ENCODE measurements at regions not wholly inside any gene's neighbourhood (a gene's known extent, or its start where the extent isn't known, plus 50 kb on each side); places are given as distances from the start of the nearest gene placed in this dataset.
"Not testable (repeated sequence)": the region's sequence is repeated elsewhere in the genome, so short reads cannot be mapped to it uniquely, and the experiment has no call there.

- peak; percentile 94 for ATAC-seq
- FAIRE-seq; H3K27me3 ChIP-seq (replicated peaks in 1 of 2; ENCODE audit: control insufficient read depth in 2 of 2, insufficient read depth in 2 of 2, low read length in 1 of 2); H3K36me3 ChIP-seq (ENCODE audit: control insufficient read depth in 2 of 2, insufficient read depth in 2 of 2, low read length in 1 of 2); H3K9me3 ChIP-seq (replicated peaks; ENCODE audit: control insufficient read depth, insufficient read depth, low read length); H4K20me1 ChIP-seq (ENCODE audit: control insufficient read depth, insufficient read depth); BruUV-seq (replicated peaks); H3K9ac ChIP-seq (ENCODE audit: control insufficient read depth, insufficient read depth, low read length); SMC1A ChIA-PET (ENCODE audit: uncharacterized antibody, unreplicated experiment); in situ Hi-C loops (cut with MboI); H3K79me2 ChIP-seq (ENCODE audit: control insufficient read depth, insufficient read depth, low read length); RAD21 ChIA-PET (ENCODE audit: unreplicated experiment); H3K4me3 ChIP-seq; H3K27ac ChIP-seq (ENCODE audit: control insufficient read depth, insufficient read depth); H3K4me2 ChIP-seq (ENCODE audit: control insufficient read depth, insufficient read depth); intact Hi-C loops (cut with micrococcal nuclease; ENCODE audit: unreplicated experiment); H2AFZ ChIP-seq (ENCODE audit: control insufficient read depth, low read depth, low read length); H3K4me1 ChIP-seq (ENCODE audit: control insufficient read depth, insufficient read depth, low read length); CTCF ChIA-PET; POLR2A ChIA-PET; DNase-seq (ENCODE audit: low read depth, low spot score): not testable (repeated sequence)
- no CpG with 5 or more reads among the region's 75 CpGs for WGBS (ENCODE audit: insufficient coverage, insufficient replicate concordance, low lambda C conversion rate, missing lambda C conversion rate)
Measured at GRCh38 chr2:109987458-109988345, 89.2 kb downstream of the LIMS3 start.

GRCh38 chr2:109999395-109999794 is 100.9 kb downstream of the LIMS3 start:
- H2AFZ ChIP-seq (ENCODE audit: control insufficient read depth, low read depth, low read length); H3K79me2 ChIP-seq (ENCODE audit: control insufficient read depth, insufficient read depth, low read length); H4K20me1 ChIP-seq (ENCODE audit: control insufficient read depth, insufficient read depth); RAD21 ChIA-PET (ENCODE audit: unreplicated experiment); intact Hi-C loops (cut with micrococcal nuclease; ENCODE audit: unreplicated experiment); H3K36me3 ChIP-seq (ENCODE audit: control insufficient read depth in 2 of 2, insufficient read depth in 2 of 2, low read length in 1 of 2); in situ Hi-C loops (cut with MboI); CTCF ChIA-PET; H3K27me3 ChIP-seq (replicated peaks in 1 of 2; ENCODE audit: control insufficient read depth in 2 of 2, insufficient read depth in 2 of 2, low read length in 1 of 2); H3K9me3 ChIP-seq (replicated peaks; ENCODE audit: control insufficient read depth, insufficient read depth, low read length); SMC1A ChIA-PET (ENCODE audit: uncharacterized antibody, unreplicated experiment); H3K27ac ChIP-seq (ENCODE audit: control insufficient read depth, insufficient read depth); H3K4me2 ChIP-seq (ENCODE audit: control insufficient read depth, insufficient read depth); FAIRE-seq; BruUV-seq (replicated peaks); H3K4me3 ChIP-seq; POLR2A ChIA-PET; H3K4me1 ChIP-seq (ENCODE audit: control insufficient read depth, insufficient read depth, low read length); ATAC-seq; DNase-seq (ENCODE audit: low read depth, low spot score); H3K9ac ChIP-seq (ENCODE audit: control insufficient read depth, insufficient read depth, low read length): not testable (repeated sequence)

DNA sequence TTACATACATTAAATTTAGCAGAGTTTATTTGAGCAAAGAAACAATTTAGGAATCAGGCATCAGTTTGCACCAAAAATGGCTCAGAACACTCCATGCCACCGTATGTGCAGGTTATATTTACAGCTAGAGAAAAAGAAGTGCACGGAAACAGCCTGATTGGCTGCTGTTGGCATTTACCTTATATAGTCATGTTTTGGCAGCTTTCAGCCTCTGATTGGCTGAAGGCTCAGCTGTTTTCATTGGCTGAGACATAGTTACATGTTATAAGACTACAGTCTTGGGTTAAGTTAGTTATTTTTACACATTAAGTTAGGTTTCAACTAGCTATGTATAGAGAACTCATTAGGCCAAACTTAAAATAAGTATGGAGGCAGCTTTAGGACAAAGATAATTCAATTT is 104.0 kb downstream of the LIMS3 start:
- H3K9me3 ChIP-seq (replicated peaks; ENCODE audit: control insufficient read depth, insufficient read depth, low read length); H2AFZ ChIP-seq (ENCODE audit: control insufficient read depth, low read depth, low read length); H3K4me3 ChIP-seq; in situ Hi-C loops (cut with MboI); H3K79me2 ChIP-seq (ENCODE audit: control insufficient read depth, insufficient read depth, low read length); DNase-seq (ENCODE audit: low read depth, low spot score); intact Hi-C loops (cut with micrococcal nuclease; ENCODE audit: unreplicated experiment); RAD21 ChIA-PET (ENCODE audit: unreplicated experiment); H3K4me1 ChIP-seq (ENCODE audit: control insufficient read depth, insufficient read depth, low read length); FAIRE-seq; CTCF ChIA-PET; H3K4me2 ChIP-seq (ENCODE audit: control insufficient read depth, insufficient read depth); POLR2A ChIA-PET; H4K20me1 ChIP-seq (ENCODE audit: control insufficient read depth, insufficient read depth); BruUV-seq (replicated peaks); H3K27ac ChIP-seq (ENCODE audit: control insufficient read depth, insufficient read depth); H3K27me3 ChIP-seq (replicated peaks in 1 of 2; ENCODE audit: control insufficient read depth in 2 of 2, insufficient read depth in 2 of 2, low read length in 1 of 2); ATAC-seq; H3K9ac ChIP-seq (ENCODE audit: control insufficient read depth, insufficient read depth, low read length); H3K36me3 ChIP-seq (ENCODE audit: control insufficient read depth in 2 of 2, insufficient read depth in 2 of 2, low read length in 1 of 2); SMC1A ChIA-PET (ENCODE audit: uncharacterized antibody, unreplicated experiment): not testable (repeated sequence)
- WGBS (ENCODE audit: insufficient coverage, insufficient replicate concordance, low lambda C conversion rate, missing lambda C conversion rate): no CpG with 5 or more reads among the region's 2 CpGs

DNA sequence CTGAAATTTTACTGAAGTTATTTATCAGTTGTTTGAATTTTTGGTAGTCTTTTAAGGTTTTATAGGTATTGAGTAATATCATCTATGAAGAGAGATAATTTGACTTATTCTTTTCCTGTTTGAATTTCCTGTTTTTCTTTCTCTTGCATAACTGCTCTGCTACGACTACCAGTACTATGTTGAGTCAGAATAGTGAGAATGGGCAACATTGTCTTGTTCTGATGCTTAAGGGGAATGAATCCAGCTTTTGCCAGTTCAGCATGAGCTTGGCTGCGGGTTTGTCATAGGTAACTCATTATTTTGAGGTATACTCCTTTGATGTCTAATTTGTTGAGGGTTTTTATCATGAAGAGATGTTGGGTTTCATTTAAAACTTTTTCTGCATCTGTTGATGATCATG is 102.2 kb downstream of the MALL start:
- FAIRE-seq; RAD21 ChIA-PET (ENCODE audit: unreplicated experiment): not testable (repeated sequence)

More for the DNA sequence above, 102.2 kb downstream of the MALL start:
- H3K4me2 ChIP-seq (ENCODE audit: control insufficient read depth, insufficient read depth); DNase-seq (ENCODE audit: low read depth, low spot score); H4K20me1 ChIP-seq (ENCODE audit: control insufficient read depth, insufficient read depth); BruUV-seq (replicated peaks); H3K9me3 ChIP-seq (replicated peaks; ENCODE audit: control insufficient read depth, insufficient read depth, low read length); H3K4me1 ChIP-seq (ENCODE audit: control insufficient read depth, insufficient read depth, low read length); H3K27me3 ChIP-seq (replicated peaks in 1 of 2; ENCODE audit: control insufficient read depth in 2 of 2, insufficient read depth in 2 of 2, low read length in 1 of 2); H3K9ac ChIP-seq (ENCODE audit: control insufficient read depth, insufficient read depth, low read length); H3K4me3 ChIP-seq; H3K27ac ChIP-seq (ENCODE audit: control insufficient read depth, insufficient read depth); POLR2A ChIA-PET; in situ Hi-C loops (cut with MboI); SMC1A ChIA-PET (ENCODE audit: uncharacterized antibody, unreplicated experiment); ATAC-seq; CTCF ChIA-PET; H3K36me3 ChIP-seq (ENCODE audit: control insufficient read depth in 2 of 2, insufficient read depth in 2 of 2, low read length in 1 of 2); H3K79me2 ChIP-seq (ENCODE audit: control insufficient read depth, insufficient read depth, low read length); H2AFZ ChIP-seq (ENCODE audit: control insufficient read depth, low read depth, low read length); intact Hi-C loops (cut with micrococcal nuclease; ENCODE audit: unreplicated experiment): not testable (repeated sequence)
- WGBS (ENCODE audit: insufficient coverage, insufficient replicate concordance, low lambda C conversion rate, missing lambda C conversion rate): no CpG with 5 or more reads among the region's 2 CpGs
